ENCODE measurements at regions not wholly inside any gene's neighbourhood (a gene's known extent, or its start where the extent isn't known, plus 50 kb on each side); places are given as distances from the start of the nearest gene placed in this dataset.
A peak's percentile ranks its signal among the peaks of the same experiment; 100 is the strongest.

DNA sequence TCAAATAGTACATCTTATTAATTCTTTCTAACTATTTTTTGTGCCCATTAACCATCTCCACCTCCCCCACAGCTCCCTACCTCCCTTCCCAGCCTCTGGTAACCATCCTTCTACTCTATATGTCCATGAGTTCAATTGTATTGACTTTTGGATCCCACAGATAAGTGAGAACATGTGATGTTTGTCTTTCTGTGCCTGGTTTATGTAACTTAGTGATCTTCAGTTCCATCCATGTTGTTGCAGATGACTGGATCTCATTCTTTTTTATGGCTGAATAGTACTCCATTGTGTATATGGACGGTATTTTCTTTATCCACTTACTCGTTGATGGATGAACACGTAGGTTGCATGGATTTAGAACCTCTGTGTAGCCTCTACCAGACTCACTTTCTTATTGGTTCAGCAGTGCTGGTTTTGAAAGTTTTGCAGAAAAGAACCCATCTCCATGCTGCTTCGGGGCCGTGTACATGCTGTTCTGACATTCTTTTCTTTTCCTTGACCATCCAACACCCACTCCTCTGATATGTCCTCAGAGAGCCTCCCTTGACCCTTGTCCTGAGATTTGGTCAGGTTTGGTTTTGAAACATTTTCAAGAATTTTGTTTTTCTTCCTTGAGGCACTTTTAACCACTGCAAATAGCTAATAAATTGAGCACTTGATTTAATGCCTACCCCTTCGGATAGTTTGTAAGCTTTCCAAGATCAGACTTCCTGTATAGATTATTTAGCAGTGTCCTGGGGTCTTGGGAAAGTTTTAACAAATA lies 231.2 kb upstream of the ZFP64 start:
- H3K9me3 ChIP-seq (ENCODE audit: low read depth), result no peaks in the 10 kb centered on the region
- DNase-seq, result peak; percentile 46
- WGBS, 2 experiments (ENCODE audit: low coverage in 1 of 2, low lambda C conversion rate in 2 of 2, missing lambda C conversion rate in 2 of 2), result 4 to 6% methylated on average over 6 of the region's 6 CpGs
- no peaks in the 10 kb centered on the region for H3K79me2 ChIP-seq (ENCODE audit: insufficient read depth)
- no peaks in the 10 kb centered on the region for H4K20me1 ChIP-seq (ENCODE audit: insufficient read depth)
- no peak overlapping the region for H2AFZ ChIP-seq
- H3K27ac ChIP-seq, result no peak overlapping the region
- in situ Hi-C loops (cut with MboI), result no loop called here
- peaks cover 19% of the 10 kb centered on the region for H3K4me1 ChIP-seq (ENCODE audit: insufficient read depth)
- H3K27me3 ChIP-seq (replicated peaks; ENCODE audit: insufficient read depth), result no peaks in the 10 kb centered on the region
- no peak overlapping the region for H3K4me3 ChIP-seq
- TF ChIP-seq EZH2 (IDR thresholded peaks at IDR 0.05; ENCODE audit: insufficient read depth, poor library complexity, severe bottlenecking) (no peak), EZH2phosphoT487 (IDR thresholded peaks at IDR 0.05; ENCODE audit: insufficient read depth, low read depth) (no peak)
- H3K4me2 ChIP-seq (ENCODE audit: unreplicated experiment), result no peak overlapping the region
- H3K36me3 ChIP-seq (ENCODE audit: low read depth), result no peaks in the 10 kb centered on the region
- H3K9ac ChIP-seq, result no peak overlapping the region
- H3F3A ChIP-seq (ENCODE audit: insufficient read depth), result peaks cover 50% of the 10 kb centered on the region
- no peaks in the 10 kb centered on the region for H3K9me2 ChIP-seq (ENCODE audit: insufficient read depth)

DNA sequence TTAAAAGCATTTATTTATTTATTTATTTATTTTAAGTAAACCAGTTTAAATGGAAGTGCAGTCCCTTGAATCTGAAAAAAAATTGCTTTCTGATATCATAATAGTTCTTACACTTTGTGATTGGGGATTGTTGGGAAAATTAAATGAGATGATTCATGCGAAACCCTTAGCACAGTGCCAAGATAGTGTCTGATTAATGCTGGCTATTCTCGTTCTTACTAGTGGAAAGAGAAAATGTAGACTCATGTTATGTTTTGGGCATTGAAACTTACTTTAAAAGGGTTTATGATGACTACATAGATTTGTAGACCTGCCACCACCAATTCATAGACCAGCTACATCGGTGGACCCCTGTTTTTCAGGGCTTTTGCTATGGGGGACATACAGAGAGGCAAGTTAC lies 229.2 kb upstream of the ZFP64 start:
- Histone ChIP-seq H4K20me1 (ENCODE audit: insufficient read depth) (no peaks in the 10 kb centered on the region), H3K79me2 (ENCODE audit: insufficient read depth) (no peaks in the 10 kb centered on the region), H3K36me3 (ENCODE audit: low read depth) (no peaks in the 10 kb centered on the region), H3K9me3 (ENCODE audit: low read depth) (no peaks in the 10 kb centered on the region), H3K9ac (no peak overlapping the region), H3K27me3 (replicated peaks; ENCODE audit: insufficient read depth) (no peaks in the 10 kb centered on the region), H3K4me2 (ENCODE audit: unreplicated experiment) (no peak overlapping the region), H3K27ac (no peak overlapping the region), H3K4me3 (no peak overlapping the region), H3F3A (ENCODE audit: insufficient read depth) (peaks cover 42% of the 10 kb centered on the region), H2AFZ (no peak overlapping the region), H3K4me1 (ENCODE audit: insufficient read depth) (peaks cover 13% of the 10 kb centered on the region), H3K9me2 (ENCODE audit: insufficient read depth) (no peaks in the 10 kb centered on the region)
- WGBS, 2 experiments (ENCODE audit: low coverage in 1 of 2, low lambda C conversion rate in 2 of 2, missing lambda C conversion rate in 2 of 2), result 19 to 26% methylated on average over 3 of the region's 3 CpGs
- peak; percentile 67 for DNase-seq
- no peak for TF ChIP-seq EZH2phosphoT487 (IDR thresholded peaks at IDR 0.05; ENCODE audit: insufficient read depth, low read depth)
- TF ChIP-seq EZH2 (IDR thresholded peaks at IDR 0.05; ENCODE audit: insufficient read depth, poor library complexity, severe bottlenecking), result no peak
- in situ Hi-C loops (cut with MboI), result no loop called here

DNA sequence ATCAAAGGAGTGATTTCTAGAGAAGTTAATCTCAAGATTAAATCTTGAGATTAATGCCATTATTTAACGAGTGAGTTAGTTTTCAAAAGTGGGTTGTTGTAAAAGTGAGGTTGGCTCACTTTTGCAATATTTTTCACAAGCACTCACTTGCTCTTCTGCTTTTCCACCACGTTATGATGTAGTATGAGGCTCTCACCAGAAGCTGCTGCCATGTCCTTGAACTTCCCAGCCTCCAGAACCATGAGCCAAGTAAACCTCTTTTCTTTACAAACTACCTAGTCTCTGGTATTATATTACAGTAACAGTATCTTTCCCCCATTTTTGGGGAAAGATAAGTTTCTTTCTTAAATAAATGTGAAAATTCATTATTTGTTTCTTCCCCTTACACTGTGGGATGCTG lies 227.6 kb upstream of the ZFP64 start:
- Histone ChIP-seq H2AFZ (no peak overlapping the region), H3F3A (ENCODE audit: insufficient read depth) (peaks cover 26% of the 10 kb centered on the region), H3K4me1 (ENCODE audit: insufficient read depth) (no peaks in the 10 kb centered on the region), H3K36me3 (ENCODE audit: low read depth) (no peaks in the 10 kb centered on the region), H3K9me3 (ENCODE audit: low read depth) (no peaks in the 10 kb centered on the region), H3K27ac (no peak overlapping the region), H3K27me3 (replicated peaks; ENCODE audit: insufficient read depth) (no peaks in the 10 kb centered on the region), H3K4me3 (no peak overlapping the region), H4K20me1 (ENCODE audit: insufficient read depth) (no peaks in the 10 kb centered on the region), H3K79me2 (ENCODE audit: insufficient read depth) (no peaks in the 10 kb centered on the region), H3K9ac (no peak overlapping the region), H3K4me2 (ENCODE audit: unreplicated experiment) (no peak overlapping the region), H3K9me2 (ENCODE audit: insufficient read depth) (no peaks in the 10 kb centered on the region)
- in situ Hi-C loops (cut with MboI), result no loop called here
- DNase-seq, result no peak
- TF ChIP-seq EZH2phosphoT487 (IDR thresholded peaks at IDR 0.05; ENCODE audit: insufficient read depth, low read depth), result no peak
- 66 to 71% methylated on average over 2 of the region's 2 CpGs for WGBS, 2 experiments (ENCODE audit: low coverage in 1 of 2, low lambda C conversion rate in 2 of 2, missing lambda C conversion rate in 2 of 2)

DNA sequence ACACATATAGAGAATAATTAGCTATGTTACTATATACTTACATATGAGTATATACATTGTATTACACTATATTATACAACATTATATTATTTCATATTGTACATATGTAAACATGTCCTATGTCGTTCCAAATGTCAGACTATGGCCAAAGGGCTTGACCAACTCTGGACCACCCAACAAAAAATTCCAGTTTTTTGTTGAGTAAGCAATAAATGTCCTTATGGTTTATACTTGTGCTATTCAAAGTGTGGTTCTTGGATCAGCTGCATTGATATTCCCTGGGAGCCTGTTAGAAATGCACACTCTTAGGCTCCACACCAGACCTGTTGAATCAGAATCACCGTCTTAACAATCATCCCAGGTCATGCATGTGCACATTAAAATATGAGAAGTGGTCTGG lies 225.4 kb upstream of the ZFP64 start:
- no peak overlapping the region for H3K27ac ChIP-seq
- H4K20me1 ChIP-seq (ENCODE audit: insufficient read depth), result no peaks in the 10 kb centered on the region
- 0 out of 2 replicates have a peak, but pooled peaks cover 5% of the 10 kb centered on the region for H3F3A ChIP-seq (ENCODE audit: insufficient read depth)
- DNase-seq, result no peak
- no peaks in the 10 kb centered on the region for H3K4me1 ChIP-seq (ENCODE audit: insufficient read depth)
- H3K9ac ChIP-seq, result no peak overlapping the region
- H3K9me2 ChIP-seq (ENCODE audit: insufficient read depth), result no peaks in the 10 kb centered on the region
- no peak overlapping the region for H3K4me3 ChIP-seq
- H3K4me2 ChIP-seq (ENCODE audit: unreplicated experiment), result no peak overlapping the region
- H3K9me3 ChIP-seq (ENCODE audit: low read depth), result no peaks in the 10 kb centered on the region
- H3K36me3 ChIP-seq (ENCODE audit: low read depth), result no peaks in the 10 kb centered on the region
- no peak for TF ChIP-seq EZH2 (IDR thresholded peaks at IDR 0.05; ENCODE audit: insufficient read depth, poor library complexity, severe bottlenecking)
- no peak for TF ChIP-seq EZH2phosphoT487 (IDR thresholded peaks at IDR 0.05; ENCODE audit: insufficient read depth, low read depth)
- in situ Hi-C loops (cut with MboI), result no loop called here
- H3K79me2 ChIP-seq (ENCODE audit: insufficient read depth), result no peaks in the 10 kb centered on the region
- no peak overlapping the region for H2AFZ ChIP-seq
- H3K27me3 ChIP-seq (replicated peaks; ENCODE audit: insufficient read depth), result no peaks in the 10 kb centered on the region
- WGBS, 2 experiments (ENCODE audit: low coverage in 1 of 2, low lambda C conversion rate in 2 of 2, missing lambda C conversion rate in 2 of 2), result 63 to 65% methylated on average over 2 of the region's 2 CpGs
